Esophagus (tissue), 2 donors: ENCODE measurements at regions not wholly inside any gene's neighbourhood (a gene's known extent, or its start where the extent isn't known, plus 50 kb on each side); places are given as distances from the start of the nearest gene placed in this dataset.
"Not testable (repeated sequence)": the region's sequence is repeated elsewhere in the genome, so short reads cannot be mapped to it uniquely, and the experiment has no call there.

Source experiments
- H3K27ac ChIP-seq, 2 donors: one replicate each; pipeline ENCODE4 v1.5.1; 2013; ENCODE audit warnings: low read depth in 2 of 2, mild to moderate bottlenecking in 2 of 2, inconsistent platforms in 1 of 2, low read length in 1 of 2, moderate library complexity in 1 of 2
- H3K27me3 ChIP-seq, 2 donors: one replicate each; pipeline ENCODE4 v1.6.1; 2013; ENCODE audit warnings: low read length in 2 of 2, control low read depth in 1 of 2, mild to moderate bottlenecking in 1 of 2; ENCODE audit not compliant: insufficient read depth in 2 of 2, control insufficient read depth in 1 of 2
- H3K36me3 ChIP-seq, 2 donors: one replicate each; pipeline ENCODE4 v1.6.1; 2013; ENCODE audit warnings: low read length in 1 of 2; ENCODE audit not compliant: control insufficient read depth in 2 of 2, insufficient read depth in 2 of 2
- H3K4me1 ChIP-seq, 2 donors: one replicate each; pipeline ENCODE4 v1.6.1; 2013; ENCODE audit warnings: low read length in 1 of 2; ENCODE audit not compliant: control insufficient read depth in 2 of 2, insufficient read depth in 2 of 2
- H3K4me3 ChIP-seq, 2 donors: one replicate each; pipeline ENCODE4 v1.5.1; 2013; ENCODE audit warnings: low read length in 2 of 2, mild to moderate bottlenecking in 2 of 2, low read depth in 1 of 2, moderate library complexity in 1 of 2
- H3K9me3 ChIP-seq, 2 donors: one replicate each; pipeline ENCODE4 v1.6.1; 2013; ENCODE audit warnings: mild to moderate bottlenecking in 2 of 2, low read depth in 1 of 2, low read length in 1 of 2, moderate library complexity in 1 of 2; ENCODE audit not compliant: control insufficient read depth in 2 of 2, insufficient read depth in 1 of 2
- WGBS, 2 donors: extraction: QIAGEN DNeasy Blood & Tissue Kit; methylation state at CpG; one replicate each; pipeline ENCODE4 v1.1.7; 2013; 5-methylcytosine and 5-hydroxymethylcytosine counted together
- donor health status: healthy with polysubstance abuse.
- donor health status: Bipolar disorder and iron deficiency.

GRCh38 chr14:48615618-48616017, 940.2 kb upstream of the MDGA2 start:
- H3K4me1 ChIP-seq = no peaks in the 10 kb centered on the region
- no peak overlapping the region for H3K4me3 ChIP-seq
- no peaks in the 10 kb centered on the region for H3K36me3 ChIP-seq
- 74 to 88% methylated on average over 1 of the region's 1 CpG for whole genome bisulfite sequencing, 2 donors
- H3K27me3 ChIP-seq = no peaks in the 10 kb centered on the region
- H3K27ac ChIP-seq = no peak overlapping the region
- no peaks in the 10 kb centered on the region for H3K9me3 ChIP-seq

GRCh38 chr14:48614003-48614402, 938.6 kb upstream of the MDGA2 start:
- H3K4me3 ChIP-seq = no peak overlapping the region
- H3K27ac ChIP-seq = no peak overlapping the region
- no peaks in the 10 kb centered on the region for H3K27me3 ChIP-seq
- H3K36me3 ChIP-seq = no peaks in the 10 kb centered on the region
- WGBS, 2 donors = 71 to 86% methylated on average over 2 of the region's 2 CpGs
- no peaks in the 10 kb centered on the region for H3K4me1 ChIP-seq
- no peaks in the 10 kb centered on the region for H3K9me3 ChIP-seq

GRCh38 chr14:48606960-48607359, 931.6 kb upstream of the MDGA2 start:
- not testable (repeated sequence) for H3K9me3 ChIP-seq, H3K4me3 ChIP-seq, H3K4me1 ChIP-seq, H3K36me3 ChIP-seq, H3K27ac ChIP-seq, H3K27me3 ChIP-seq
- WGBS, 2 donors = 75 to 76% methylated on average over 8 of the region's 8 CpGs

GRCh38 chr14:48598458-48598857, 923.1 kb upstream of the MDGA2 start:
- Histone ChIP-seq H3K4me3 (no peak overlapping the region), H3K4me1 (no peaks in the 10 kb centered on the region), H3K36me3 (no peaks in the 10 kb centered on the region), H3K27me3 (no peaks in the 10 kb centered on the region), H3K9me3 (peaks cover 0 to 2% of the 10 kb centered on the region in 2 donors), H3K27ac (no peak overlapping the region)
- 76 to 80% methylated on average over 7 of the region's 7 CpGs for WGBS, 2 donors

GRCh38 chr14:48586099-48586498, 910.7 kb upstream of the MDGA2 start:
- WGBS, 2 donors = 72 to 76% methylated on average over 1 of the region's 1 CpG
- H3K9me3 ChIP-seq = no peaks in the 10 kb centered on the region
- no peaks in the 10 kb centered on the region for H3K4me1 ChIP-seq
- H3K36me3 ChIP-seq = no peaks in the 10 kb centered on the region
- H3K4me3 ChIP-seq = no peak overlapping the region
- H3K27me3 ChIP-seq = no peaks in the 10 kb centered on the region
- H3K27ac ChIP-seq = no peak overlapping the region

GRCh38 chr14:48584031-48584430, 908.6 kb upstream of the MDGA2 start:
- Histone ChIP-seq H3K36me3 (no peaks in the 10 kb centered on the region), H3K27me3 (no peaks in the 10 kb centered on the region), H3K4me3 (no peak overlapping the region), H3K4me1 (no peaks in the 10 kb centered on the region), H3K27ac (no peak overlapping the region), H3K9me3 (no peaks in the 10 kb centered on the region)
- 30 to 31% methylated on average over 2 of the region's 2 CpGs for WGBS, 2 donors

GRCh38 chr14:48582938-48583337, 907.5 kb upstream of the MDGA2 start:
- H3K4me3 ChIP-seq = no peak overlapping the region
- H3K27ac ChIP-seq = no peak overlapping the region
- no peaks in the 10 kb centered on the region for H3K36me3 ChIP-seq
- H3K4me1 ChIP-seq = no peaks in the 10 kb centered on the region
- no peaks in the 10 kb centered on the region for H3K9me3 ChIP-seq
- 78 to 87% methylated on average over 2 of the region's 2 CpGs for WGBS, 2 donors
- H3K27me3 ChIP-seq = no peaks in the 10 kb centered on the region

GRCh38 chr14:48580692-48581091, 905.3 kb upstream of the MDGA2 start:
- Histone ChIP-seq H3K4me3 (no peak overlapping the region), H3K27ac (no peak overlapping the region), H3K27me3 (no peaks in the 10 kb centered on the region), H3K36me3 (no peaks in the 10 kb centered on the region), H3K9me3 (no peaks in the 10 kb centered on the region), H3K4me1 (no peaks in the 10 kb centered on the region)
- 79 to 85% methylated on average over 5 of the region's 5 CpGs for WGBS, 2 donors

GRCh38 chr14:48575772-48576171, 900.4 kb upstream of the MDGA2 start:
- Histone ChIP-seq H3K4me1 (no peaks in the 10 kb centered on the region), H3K36me3 (no peaks in the 10 kb centered on the region), H3K4me3 (no peak overlapping the region), H3K27ac (no peak overlapping the region), H3K9me3 (no peaks in the 10 kb centered on the region), H3K27me3 (no peaks in the 10 kb centered on the region)
- 57 to 61% methylated on average over 7 of the region's 7 CpGs for WGBS, 2 donors

- no peaks in the 10 kb centered on the region for H3K36me3 ChIP-seq
- WGBS, 2 donors = 58 to 59% methylated on average over 2 of the region's 2 CpGs
- H3K9me3 ChIP-seq = no peaks in the 10 kb centered on the region
- no peak overlapping the region for H3K27ac ChIP-seq
- H3K27me3 ChIP-seq = no peaks in the 10 kb centered on the region
- no peak overlapping the region for H3K4me3 ChIP-seq
- no peaks in the 10 kb centered on the region for H3K4me1 ChIP-seq
Observed at GRCh38 chr14:48568688-48569087, 893.3 kb upstream of the MDGA2 start.
